Lower leg skin (tissue), 4 donors: ENCODE measurements at regions not wholly inside any gene's neighbourhood (a gene's known extent, or its start where the extent isn't known, plus 50 kb on each side); places are given as distances from the start of the nearest gene placed in this dataset.
"Not testable (repeated sequence)": the region's sequence is repeated elsewhere in the genome, so short reads cannot be mapped to it uniquely, and the experiment has no call there.

ENCODE experiments used
- DNase-seq, 2 donors: peaks; one replicate each; pipeline ENCODE4 v3.0.0-alpha.2; 2019; ENCODE audit warnings: low spot score in 2 of 2
- H3K4me3 ChIP-seq: fragments of 200-600 bp; sonication (generic); 2 replicates; pipeline ENCODE4 v1.5.1; 2017; ENCODE audit warnings: mild to moderate bottlenecking, low read depth; ENCODE audit not compliant: poor library complexity, severe bottlenecking
- POLR2A ChIP-seq, 2 donors: fragments of 450-650 bp; IDR thresholded peaks; one replicate each; pipeline ENCODE4 v1.6.1; 2016 to 2017; ENCODE audit warnings: antibody characterized with exemption in 2 of 2, mild to moderate bottlenecking in 1 of 2, moderate library complexity in 1 of 2
- WGBS, 2 donors: methylation state at CpG; one replicate each; pipeline ENCODE4 v1.1.5; 2018; 5-methylcytosine and 5-hydroxymethylcytosine counted together
- intact Hi-C: fragments of 100-400 bp; cut with DNase I; formaldehyde crosslinking; loops from one replicate; pipeline ENCODE4 v1.15.0; 2023; ENCODE audit warnings: low total_unique reads
- TF ChIP-seq, protein P1 (sequence below), 3 donors: fragments of 450-650 bp; IDR thresholded peaks; one replicate each; pipeline ENCODE4 v1.5.1; 2016; ENCODE audit warnings: antibody characterized with exemption in 3 of 3, mild to moderate bottlenecking in 3 of 3, moderate library complexity in 2 of 3

DNA sequence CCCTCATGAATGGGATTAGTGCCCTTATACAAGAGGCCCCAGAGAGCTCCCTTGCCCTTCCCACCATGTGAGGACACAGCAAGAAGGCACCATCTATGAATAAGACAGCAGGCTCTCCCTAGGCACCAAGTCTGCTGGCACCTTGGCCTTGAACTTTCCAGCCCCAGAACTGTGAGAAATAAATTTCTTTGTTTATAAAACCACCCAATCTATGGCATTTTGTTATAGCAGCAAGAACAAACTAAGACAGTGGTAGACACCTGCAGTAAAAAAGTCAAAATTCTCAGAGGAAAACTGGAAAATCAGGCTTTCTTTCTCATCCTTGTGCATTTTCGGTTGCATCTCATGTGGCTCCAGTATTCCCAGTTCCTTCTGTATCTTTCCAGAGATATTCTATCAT lies 90.3 kb downstream of the LSM3 start:
- DNase-seq, result no peak
- TF ChIP-seq POLR2A (IDR thresholded peaks at IDR 0.05), result no peak
- TF ChIP-seq, protein P1, sequence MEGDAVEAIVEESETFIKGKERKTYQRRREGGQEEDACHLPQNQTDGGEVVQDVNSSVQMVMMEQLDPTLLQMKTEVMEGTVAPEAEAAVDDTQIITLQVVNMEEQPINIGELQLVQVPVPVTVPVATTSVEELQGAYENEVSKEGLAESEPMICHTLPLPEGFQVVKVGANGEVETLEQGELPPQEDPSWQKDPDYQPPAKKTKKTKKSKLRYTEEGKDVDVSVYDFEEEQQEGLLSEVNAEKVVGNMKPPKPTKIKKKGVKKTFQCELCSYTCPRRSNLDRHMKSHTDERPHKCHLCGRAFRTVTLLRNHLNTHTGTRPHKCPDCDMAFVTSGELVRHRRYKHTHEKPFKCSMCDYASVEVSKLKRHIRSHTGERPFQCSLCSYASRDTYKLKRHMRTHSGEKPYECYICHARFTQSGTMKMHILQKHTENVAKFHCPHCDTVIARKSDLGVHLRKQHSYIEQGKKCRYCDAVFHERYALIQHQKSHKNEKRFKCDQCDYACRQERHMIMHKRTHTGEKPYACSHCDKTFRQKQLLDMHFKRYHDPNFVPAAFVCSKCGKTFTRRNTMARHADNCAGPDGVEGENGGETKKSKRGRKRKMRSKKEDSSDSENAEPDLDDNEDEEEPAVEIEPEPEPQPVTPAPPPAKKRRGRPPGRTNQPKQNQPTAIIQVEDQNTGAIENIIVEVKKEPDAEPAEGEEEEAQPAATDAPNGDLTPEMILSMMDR (IDR thresholded peaks at IDR 0.05), result no peak
- 98 to 100% methylated on average over 1 of the region's 1 CpG for WGBS, 2 donors
- H3K4me3 ChIP-seq, result no peak overlapping the region
- intact Hi-C loops, result loop anchor here (5.0 kb wide), 1 partner anchor 188 kb away; no protein-coding TSS in a partner anchor

DNA sequence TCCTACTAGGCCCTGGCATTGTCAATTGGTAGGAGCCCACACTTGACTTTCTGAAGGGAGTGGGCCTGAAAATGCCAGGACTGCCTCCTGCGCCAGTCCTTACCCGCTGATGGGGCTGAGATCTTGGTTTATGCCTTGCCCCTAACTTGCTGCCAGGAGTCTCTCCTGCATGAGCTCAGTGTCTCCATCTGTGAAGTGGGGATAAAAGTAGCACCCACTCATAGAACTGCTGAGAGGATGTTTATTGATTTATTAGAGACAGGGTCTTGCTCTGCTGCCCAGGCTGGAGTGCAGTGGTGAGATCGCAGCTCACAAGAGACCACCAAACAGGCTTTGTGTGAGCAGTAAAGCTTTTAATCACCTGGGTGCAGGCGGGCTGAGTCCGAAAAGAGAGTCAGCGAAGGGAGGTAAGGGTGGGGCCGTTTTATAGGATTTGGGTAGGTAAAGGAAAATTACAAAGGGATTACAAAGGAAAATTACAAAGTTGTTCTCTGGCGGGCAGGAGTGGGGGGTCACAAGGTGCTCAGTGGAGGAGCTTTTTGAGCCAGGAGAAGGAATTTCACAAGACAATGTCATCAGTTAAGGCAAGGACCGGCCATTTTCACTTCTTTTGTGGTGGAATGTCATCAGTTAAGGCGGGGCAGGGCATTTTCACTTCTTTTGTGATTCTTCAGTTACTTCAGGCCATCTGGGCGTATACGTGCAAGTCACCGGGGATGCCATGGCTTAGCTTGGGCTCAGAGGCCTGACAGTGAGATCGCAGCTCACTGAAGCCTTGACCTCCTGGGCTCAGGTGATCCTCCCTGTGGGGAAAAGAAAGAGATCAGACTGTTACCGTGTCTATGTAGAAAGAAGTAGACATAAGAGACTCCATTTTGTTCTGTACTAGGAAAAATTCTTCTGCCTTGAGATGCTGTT lies 93.7 kb downstream of the LSM3 start:
- H3K4me3 ChIP-seq, DNase-seq, intact Hi-C loops: not testable (repeated sequence)
- 92 to 94% methylated on average over 15 of the region's 15 CpGs for WGBS, 2 donors

DNA sequence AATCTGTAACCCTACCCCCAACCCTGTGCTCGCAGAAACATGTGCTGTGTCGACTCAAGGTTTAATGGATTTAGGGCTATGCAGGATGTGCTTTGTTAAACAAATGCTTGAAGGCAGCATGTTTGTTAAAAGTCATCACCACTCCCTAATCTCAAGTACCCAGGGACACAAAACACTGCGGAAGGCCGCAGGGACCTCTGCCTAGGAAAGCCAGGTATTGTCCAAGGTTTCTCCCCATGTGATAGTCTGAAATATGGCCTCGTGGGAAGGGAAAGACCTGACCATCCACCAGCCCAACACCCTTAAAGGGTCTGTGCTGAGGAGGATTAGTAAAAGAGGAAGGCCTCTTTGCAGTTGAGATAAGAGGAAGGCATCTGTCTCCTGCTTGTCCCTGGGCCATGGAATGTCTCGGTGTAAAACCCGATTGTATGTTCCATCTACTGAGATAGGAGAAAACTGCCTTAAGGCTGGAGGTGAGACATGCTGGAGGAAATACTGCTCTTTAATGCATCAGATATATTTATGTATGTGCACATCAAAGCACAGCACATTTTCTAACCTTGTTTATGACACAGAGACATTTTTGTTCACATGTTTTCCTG lies 94.4 kb downstream of the LSM3 start:
- H3K4me3 ChIP-seq, DNase-seq, intact Hi-C loops: not testable (repeated sequence)
- 80 to 81% methylated on average over 7 of the region's 7 CpGs for WGBS, 2 donors

DNA sequence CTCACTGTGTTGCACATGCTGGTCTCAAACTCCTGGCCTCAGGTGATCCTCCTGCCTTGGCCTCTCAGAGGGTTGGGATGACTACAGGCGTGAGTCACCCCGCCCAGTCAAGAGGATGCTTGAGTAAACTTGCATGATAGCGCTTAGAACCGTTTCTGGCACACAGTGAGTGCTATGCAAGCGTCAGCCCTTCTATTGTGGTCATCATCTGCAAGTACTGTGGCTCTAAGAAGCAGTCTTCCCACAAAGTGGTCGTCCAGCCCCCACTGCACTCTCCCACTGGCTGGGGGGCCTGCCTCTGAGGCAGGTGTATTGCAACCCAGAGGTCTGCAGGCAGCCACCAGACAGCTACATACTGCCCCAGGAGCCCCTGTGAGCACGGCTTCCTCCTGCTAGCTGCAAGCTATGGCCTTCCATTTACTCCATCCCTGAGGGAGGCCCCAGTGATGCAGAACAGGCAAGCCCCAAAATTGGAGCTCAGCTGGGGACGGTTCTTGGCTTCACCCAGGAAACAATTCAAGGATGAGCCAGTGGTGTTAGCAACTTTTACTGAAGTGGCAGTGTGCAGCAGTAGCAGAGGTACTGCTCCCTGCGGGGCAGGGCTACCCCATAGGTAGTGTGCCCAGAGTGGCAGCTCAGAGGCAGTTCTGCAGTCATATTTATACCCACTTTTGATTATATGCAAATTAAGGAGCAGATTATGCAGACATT lies 95.4 kb downstream of the LSM3 start:
- intact Hi-C loops, result no loop called here
- 72 to 77% methylated on average over 9 of the region's 9 CpGs for WGBS, 2 donors
- no peak overlapping the region for H3K4me3 ChIP-seq
- TF ChIP-seq, protein P1 (IDR thresholded peaks at IDR 0.05), result no peak
- no peak for TF ChIP-seq POLR2A (IDR thresholded peaks at IDR 0.05)
- no peak for DNase-seq

DNA sequence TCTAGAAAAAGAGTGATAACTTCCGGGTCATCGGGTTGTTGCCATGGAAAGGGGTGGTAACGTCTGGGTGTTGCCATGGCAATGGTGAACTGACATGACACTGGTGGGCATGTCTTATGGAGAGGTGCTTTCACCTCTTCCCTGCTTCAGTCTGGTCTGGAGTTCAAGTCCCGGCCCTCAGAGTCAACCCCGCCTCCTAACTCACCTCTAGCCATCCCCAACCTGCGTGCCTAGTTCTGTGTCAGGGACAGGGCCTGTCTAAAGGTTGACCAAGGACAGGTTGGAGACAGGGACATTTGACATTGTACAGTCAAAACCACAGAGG lies 96.0 kb downstream of the LSM3 start:
- intact Hi-C loops, result no loop called here
- WGBS, 2 donors, result 81 to 92% methylated on average over 6 of the region's 6 CpGs
- TF ChIP-seq POLR2A (IDR thresholded peaks at IDR 0.05), result no peak
- TF ChIP-seq, protein P1 (IDR thresholded peaks at IDR 0.05), result no peak

DNA sequence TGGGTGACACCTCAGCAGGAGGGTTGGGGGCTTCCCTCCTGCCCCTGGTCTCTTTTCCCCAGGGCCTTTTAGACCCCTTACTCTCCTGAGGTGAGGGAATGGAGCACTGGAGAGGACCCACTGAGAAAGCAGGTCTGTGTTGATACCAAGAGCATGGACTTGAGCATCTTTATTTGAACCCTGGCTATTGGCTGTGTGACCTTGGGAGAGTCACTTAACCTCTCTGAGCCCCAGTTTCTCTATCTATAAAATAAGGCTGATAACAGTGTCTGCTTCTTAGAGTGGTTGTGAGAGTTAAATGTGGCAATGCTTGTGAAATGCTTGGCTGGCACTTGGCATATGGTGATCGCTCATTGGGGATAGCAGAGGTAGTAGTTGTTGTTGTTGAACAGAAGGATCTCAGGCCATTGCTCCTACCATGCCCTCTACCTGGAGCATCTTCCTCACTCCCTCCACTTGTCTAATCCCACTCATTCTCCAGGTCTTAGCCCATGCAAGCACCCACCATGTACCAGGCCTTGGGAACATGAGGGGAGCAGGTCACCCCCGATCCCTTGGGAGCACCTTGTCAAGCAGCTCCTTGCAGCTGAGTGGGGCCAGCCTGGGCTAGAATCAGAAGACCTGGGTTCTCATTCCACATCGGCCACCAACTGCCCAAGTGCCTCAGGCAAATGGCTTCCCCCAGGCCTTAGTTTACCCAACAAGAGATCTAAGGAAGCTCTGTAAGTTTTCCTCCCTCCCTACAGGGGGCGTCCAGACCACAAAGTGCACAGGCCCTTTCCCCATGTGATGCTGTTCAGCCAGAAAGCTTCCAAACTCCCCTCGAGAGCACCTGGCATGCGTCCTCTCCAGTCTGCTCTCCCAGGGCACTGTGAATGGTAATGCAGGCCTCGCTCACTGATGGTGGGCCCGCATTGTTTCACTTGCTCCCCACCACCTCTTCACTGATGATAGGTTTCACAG lies 96.7 kb downstream of the LSM3 start:
- DNase-seq, result no peak
- 91 to 95% methylated on average over 8 of the region's 8 CpGs for whole genome bisulfite sequencing, 2 donors
- H3K4me3 ChIP-seq, result no peak overlapping the region
- TF ChIP-seq, protein P1 (IDR thresholded peaks at IDR 0.05), result no peak
- no peak for TF ChIP-seq POLR2A (IDR thresholded peaks at IDR 0.05)
- intact Hi-C loops, result no loop called here

More for the DNA sequence above, 96.0 kb downstream of the LSM3 start:
- DNase-seq, result no peak
- H3K4me3 ChIP-seq, result no peak overlapping the region
